HUDEP-2 (cell line): ENCODE measurements at regions not wholly inside any gene's neighbourhood (a gene's known extent, or its start where the extent isn't known, plus 50 kb on each side); places are given as distances from the start of the nearest gene placed in this dataset.
"Not testable (repeated sequence)": the region's sequence is repeated elsewhere in the genome, so short reads cannot be mapped to it uniquely, and the experiment has no call there.

Experiments
- DNase-seq, 76 experiments: peaks; one replicate each; lab custom pipeline; 2025; ENCODE audit not compliant: unreplicated experiment in 76 of 76; lab: John Stamatoyannopoulos, UW

GRCh38 chr2:111492995-111493719 lies 372.4 kb downstream of the BCL2L11 start:
- not testable (repeated sequence) for DNase-seq

- not testable (repeated sequence) for DNase-seq
Measured at GRCh38 chr2:111493720-111494078, 373.0 kb downstream of the BCL2L11 start.

GRCh38 chr2:111494288-111494980 lies 373.7 kb downstream of the BCL2L11 start:
- DNase-seq = not testable (repeated sequence)

- DNase-seq = not testable (repeated sequence)
Measured at GRCh38 chr2:111494981-111495315, 374.2 kb downstream of the BCL2L11 start.

GRCh38 chr2:111495636-111496035 lies 374.9 kb downstream of the BCL2L11 start:
- DNase-seq = not testable (repeated sequence)

- not testable (repeated sequence) for DNase-seq
Measured at GRCh38 chr2:111496176-111496575, 375.5 kb downstream of the BCL2L11 start.

GRCh38 chr2:111496860-111497259 lies 376.1 kb downstream of the BCL2L11 start:
- not testable (repeated sequence) for DNase-seq

- DNase-seq = not testable (repeated sequence)
Measured at GRCh38 chr2:111497270-111497669, 376.6 kb downstream of the BCL2L11 start.

GRCh38 chr2:111500536-111501062 lies 379.9 kb downstream of the BCL2L11 start:
- not testable (repeated sequence) for DNase-seq

GRCh38 chr2:111503844-111504570 lies 380.0 kb downstream of the ANAPC1 start:
- DNase-seq = not testable (repeated sequence)

- DNase-seq = not testable (repeated sequence)
Measured at GRCh38 chr2:111504571-111504942, 379.4 kb downstream of the ANAPC1 start.

- DNase-seq = not testable (repeated sequence)
Measured at GRCh38 chr2:111505267-111505666, 378.7 kb downstream of the ANAPC1 start.

GRCh38 chr2:111506936-111507335 lies 377.1 kb downstream of the ANAPC1 start:
- not testable (repeated sequence) for DNase-seq

GRCh38 chr2:111509225-111509869 lies 374.6 kb downstream of the ANAPC1 start:
- DNase-seq = not testable (repeated sequence)

- not testable (repeated sequence) for DNase-seq
Measured at GRCh38 chr2:111510384-111510783, 373.6 kb downstream of the ANAPC1 start.

GRCh38 chr2:111511062-111511461 lies 372.9 kb downstream of the ANAPC1 start:
- DNase-seq = not testable (repeated sequence)

- DNase-seq = not testable (repeated sequence)
Measured at GRCh38 chr2:111512378-111512777, 371.6 kb downstream of the ANAPC1 start.

- DNase-seq = not testable (repeated sequence)
Measured at GRCh38 chr2:111514138-111514537, 369.9 kb downstream of the ANAPC1 start.

- not testable (repeated sequence) for DNase-seq
Measured at GRCh38 chr2:111517050-111517720, 366.8 kb downstream of the ANAPC1 start.

GRCh38 chr2:111517721-111518053 lies 366.3 kb downstream of the ANAPC1 start:
- not testable (repeated sequence) for DNase-seq
